ENCODE measurements at regions not wholly inside any gene's neighbourhood (a gene's known extent, or its start where the extent isn't known, plus 50 kb on each side); places are given as distances from the start of the nearest gene placed in this dataset.
A peak's percentile ranks its signal among the peaks of the same experiment; 100 is the strongest.

- intact Hi-C loops (cut with micrococcal nuclease) = no loop called here
- no peak overlapping the region for H3K27ac ChIP-seq (ENCODE audit: low read length in 2 of 2)
- no peaks in the 10 kb centered on the region for H3K79me2 ChIP-seq (ENCODE audit: control insufficient read depth, insufficient read depth, low read length)
- ChIA-PET POLR2A (no interaction called here), CTCF (no interaction called here)
- no peaks in the 10 kb centered on the region for H4K20me1 ChIP-seq (ENCODE audit: control insufficient read depth, insufficient read depth, low read length, poor library complexity, severe bottlenecking)
- peak overlapping the region; percentile 45 for H3K9ac ChIP-seq (ENCODE audit: low read length)
- peak overlapping the region in 3 of 5 experiments; percentile 18 to 37 (median 36) for H3K4me3 ChIP-seq (ENCODE audit: control extremely low read depth in 1 of 5, extremely low read depth in 1 of 5, insufficient read depth in 1 of 5, low read depth in 2 of 5, low read length in 4 of 5)
- H2AFZ ChIP-seq (ENCODE audit: insufficient read depth, low read depth, low read length, poor library complexity, severe bottlenecking) = no peak overlapping the region
- DNase-seq (peak; percentile 33), ATAC-seq (ENCODE audit: low read depth) (peak; percentile 17)
- H3K9me3 ChIP-seq (ENCODE audit: control extremely low read depth in 1 of 3, control insufficient read depth in 2 of 3, insufficient read depth in 1 of 3, low read length in 2 of 3) = no peaks in the 10 kb centered on the region
- TF ChIP-seq EZH2 (IDR thresholded peaks at IDR 0.05; ENCODE audit: borderline replicate concordance, insufficient read depth, low read depth, low read length, poor library complexity, severe bottlenecking) = no peak
- under 1% methylated on average over 102 of the region's 108 CpGs for WGBS (ENCODE audit: insufficient coverage)
- Mint-ChIP-seq H3K9me3 (ENCODE audit: insufficient read depth) (no peaks in the 10 kb centered on the region), H3K27me3 (peaks cover 30% of the 10 kb centered on the region), H3K4me3 (peak overlapping the region; percentile 72), H3K4me1 (peaks cover 16% of the 10 kb centered on the region), H3K27ac (no peak overlapping the region)
- peaks cover 0 to 13% (median 9%) of the 10 kb centered on the region in 4 experiments for H3K27me3 ChIP-seq (replicated peaks in 1 of 4; ENCODE audit: control extremely low read depth in 1 of 4, control insufficient read depth in 3 of 4, insufficient read depth in 4 of 4, low read length in 3 of 4)
- peaks cover 9 to 17% of the 10 kb centered on the region in 2 donors for H3K4me1 ChIP-seq (ENCODE audit: control insufficient read depth in 2 of 2, insufficient read depth in 2 of 2, low read length in 2 of 2)
- peak overlapping the region; percentile 71 for H3K4me2 ChIP-seq (replicated peaks; ENCODE audit: low read depth, low read length, poor library complexity, severe bottlenecking)
- no peaks in the 10 kb centered on the region for H3K36me3 ChIP-seq (replicated peaks in 1 of 2; ENCODE audit: control extremely low read depth in 1 of 2, control insufficient read depth in 1 of 2, extremely low read depth in 1 of 2, insufficient read depth in 2 of 2, low read length in 1 of 2)
Observed at GRCh38 chr2:143936848-143937722, 582.8 kb downstream of the ZEB2 start.

- Mint-ChIP-seq H3K4me1 (peaks cover 16% of the 10 kb centered on the region), H3K27me3 (peaks cover 30% of the 10 kb centered on the region), H3K4me3 (peak overlapping the region; percentile 68), H3K27ac (no peak overlapping the region), H3K9me3 (ENCODE audit: insufficient read depth) (no peaks in the 10 kb centered on the region)
- no peaks in the 10 kb centered on the region for H3K9me3 ChIP-seq (ENCODE audit: control extremely low read depth in 1 of 3, control insufficient read depth in 2 of 3, insufficient read depth in 1 of 3, low read length in 2 of 3)
- no peak for ATAC-seq (ENCODE audit: low read depth)
- no peak for DNase-seq
- ChIA-PET POLR2A (no interaction called here), CTCF (no interaction called here)
- WGBS (ENCODE audit: insufficient coverage) = 4% methylated on average over 7 of the region's 14 CpGs
- TF ChIP-seq EZH2 (IDR thresholded peaks at IDR 0.05; ENCODE audit: borderline replicate concordance, insufficient read depth, low read depth, low read length, poor library complexity, severe bottlenecking) (no peak), CTCF (IDR thresholded peaks at IDR 0.05) (no peak)
- peaks cover 0 to 13% (median 9%) of the 10 kb centered on the region in 4 experiments for H3K27me3 ChIP-seq (replicated peaks in 1 of 4; ENCODE audit: control extremely low read depth in 1 of 4, control insufficient read depth in 3 of 4, insufficient read depth in 4 of 4, low read length in 3 of 4)
- H3K79me2 ChIP-seq (ENCODE audit: control insufficient read depth, insufficient read depth, low read length) = no peaks in the 10 kb centered on the region
- H3K9ac ChIP-seq (ENCODE audit: low read length) = peak overlapping the region; percentile 45
- no peaks in the 10 kb centered on the region for H4K20me1 ChIP-seq (ENCODE audit: control insufficient read depth, insufficient read depth, low read length, poor library complexity, severe bottlenecking)
- no peaks in the 10 kb centered on the region for H3K36me3 ChIP-seq (replicated peaks in 1 of 2; ENCODE audit: control extremely low read depth in 1 of 2, control insufficient read depth in 1 of 2, extremely low read depth in 1 of 2, insufficient read depth in 2 of 2, low read length in 1 of 2)
- no peak overlapping the region for H2AFZ ChIP-seq (ENCODE audit: insufficient read depth, low read depth, low read length, poor library complexity, severe bottlenecking)
- peak overlapping the region in 2 of 5 experiments; percentile 18 to 36 for H3K4me3 ChIP-seq (ENCODE audit: control extremely low read depth in 1 of 5, extremely low read depth in 1 of 5, insufficient read depth in 1 of 5, low read depth in 2 of 5, low read length in 4 of 5)
- H3K4me1 ChIP-seq (ENCODE audit: control insufficient read depth in 2 of 2, insufficient read depth in 2 of 2, low read length in 2 of 2) = peaks cover 9 to 17% of the 10 kb centered on the region in 2 donors
- H3K4me2 ChIP-seq (replicated peaks; ENCODE audit: low read depth, low read length, poor library complexity, severe bottlenecking) = peak overlapping the region; percentile 71
- intact Hi-C loops (cut with micrococcal nuclease) = no loop called here
- H3K27ac ChIP-seq (ENCODE audit: low read length in 2 of 2) = no peak overlapping the region
Observed at GRCh38 chr2:143936538-143936847, 583.4 kb downstream of the ZEB2 start.
